Keratinocyte (primary cell): ENCODE measurements at regions not wholly inside any gene's neighbourhood (a gene's known extent, or its start where the extent isn't known, plus 50 kb on each side); places are given as distances from the start of the nearest gene placed in this dataset.

ENCODE experiments used
- CTCF ChIP-seq, 3 experiments: IDR thresholded peaks in 1 of 3; conservative IDR thresholded peaks in 1 of 3; optimal IDR thresholded peaks in 1 of 3; 2 replicates in 2 of 3; 3 replicates in 1 of 3; pipeline versions ENCODE3 to v1.5.1; 2011; ENCODE audit warnings: low read length in 3 of 3, mild to moderate bottlenecking in 3 of 3, moderate library complexity in 2 of 3, control low read depth in 1 of 3, inconsistent platforms in 1 of 3; ENCODE audit not compliant: insufficient read depth in 2 of 3; ENCODE audit errors: extremely low read depth in 1 of 3
- EZH2 ChIP-seq: IDR thresholded peaks from one replicate; pipeline ENCODE4 v1.6.1; 2012; ENCODE audit warnings: inconsistent platforms, mild to moderate bottlenecking, low read length, moderate library complexity

GRCh38 chr10:35819011-35819410 lies 176.9 kb upstream of the FZD8 start:
- TF ChIP-seq CTCF (optimal IDR thresholded peaks at IDR 0.05 in 1 of 3, IDR thresholded peaks at IDR 0.05 in 1 of 3, conservative IDR thresholded peaks at IDR 0.05 in 1 of 3; ENCODE audit: extremely low read depth in 1 of 3, insufficient read depth in 2 of 3, low read length in 3 of 3) (no peak), EZH2 (no peak)
